Spinal cord (tissue), 9 donors: ENCODE measurements at regions not wholly inside any gene's neighbourhood (a gene's known extent, or its start where the extent isn't known, plus 50 kb on each side); places are given as distances from the start of the nearest gene placed in this dataset.
A peak's percentile ranks its signal among the peaks of the same experiment; 100 is the strongest.
"Not testable (repeated sequence)": the region's sequence is repeated elsewhere in the genome, so short reads cannot be mapped to it uniquely, and the experiment has no call there.

Source experiments
- DNase-seq, 6 donors: peaks; one replicate each; pipeline versions ENCODE4 v3.0.0 to v3.0.0-alpha.2; 2013 to 2015; ENCODE audit warnings: low spot score in 6 of 6, low read depth in 4 of 6
- H3K27ac ChIP-seq: one replicate; pipeline ENCODE4 v1.5.1; 2013; ENCODE audit warnings: low read depth, low read length, control low read depth
- H3K27me3 ChIP-seq: one replicate; pipeline ENCODE4 v1.6.1; 2013; ENCODE audit warnings: low read length; ENCODE audit not compliant: control insufficient read depth, insufficient read depth
- H3K36me3 ChIP-seq: one replicate; pipeline ENCODE4 v1.6.1; 2013; ENCODE audit warnings: low read length; ENCODE audit not compliant: control insufficient read depth, insufficient read depth
- H3K4me1 ChIP-seq: one replicate; pipeline ENCODE4 v1.6.1; 2013; ENCODE audit warnings: low read length; ENCODE audit not compliant: control insufficient read depth, insufficient read depth
- H3K4me3 ChIP-seq: one replicate; pipeline ENCODE4 v1.5.1; 2013; ENCODE audit warnings: low read depth, low read length, control low read depth
- H3K9me3 ChIP-seq: one replicate; pipeline ENCODE4 v1.6.1; 2013; ENCODE audit warnings: low read length; ENCODE audit not compliant: control insufficient read depth, insufficient read depth
- WGBS: methylation state at CpG from one replicate; pipeline ENCODE4 v1.1.5; 2013; ENCODE audit warnings: missing lambda C conversion rate; ENCODE audit not compliant: insufficient coverage; 5-methylcytosine and 5-hydroxymethylcytosine counted together
- donor health status: healthy.

DNA sequence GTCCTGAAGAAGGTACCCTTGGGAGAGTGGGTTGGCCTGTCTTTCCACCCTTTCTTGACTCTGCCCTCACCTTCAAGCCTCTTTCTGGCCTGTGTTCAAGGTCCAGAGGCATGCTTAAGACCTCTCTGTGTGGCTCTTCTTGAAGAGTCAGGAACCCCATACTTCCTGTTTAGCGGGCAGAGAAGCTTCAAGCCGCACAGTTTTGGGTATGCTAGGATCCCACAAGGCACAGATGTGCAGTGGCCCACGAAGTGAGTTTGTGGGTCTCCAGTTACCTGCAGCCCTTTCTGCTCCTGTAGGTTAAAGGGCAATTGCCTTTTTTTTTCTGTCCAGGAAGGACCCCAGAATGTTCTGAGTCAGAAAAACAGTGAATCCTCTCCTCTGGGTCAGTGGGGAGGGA is 87.4 kb upstream of the FCGR1A start:
- not testable (repeated sequence) for H3K36me3 ChIP-seq, H3K4me1 ChIP-seq, H3K4me3 ChIP-seq, DNase-seq, H3K9me3 ChIP-seq, H3K27me3 ChIP-seq, H3K27ac ChIP-seq
- no CpG with 5 or more reads among the region's 3 CpGs for WGBS

DNA sequence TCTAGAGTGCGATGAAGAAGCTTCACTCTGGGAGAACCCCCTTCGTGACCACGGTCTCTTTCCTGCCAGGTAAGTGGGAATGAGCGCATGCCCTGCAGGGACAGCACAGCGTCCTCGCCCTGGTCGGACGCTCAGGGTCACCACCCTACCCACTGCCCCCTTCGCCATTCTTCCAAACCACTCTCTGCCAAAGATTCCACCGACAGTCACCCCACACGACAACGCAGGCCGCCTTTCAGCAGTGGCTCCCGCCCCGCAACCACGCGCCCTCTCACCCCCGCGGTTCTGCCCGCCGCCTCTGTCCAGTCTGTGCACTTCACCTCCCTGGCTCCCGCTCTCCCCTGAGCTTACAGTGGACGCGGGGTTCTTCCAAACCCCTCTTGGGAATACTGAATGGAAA is 82.3 kb upstream of the FCGR1A start:
- H3K36me3 ChIP-seq, H3K27me3 ChIP-seq, H3K9me3 ChIP-seq, H3K27ac ChIP-seq, H3K4me3 ChIP-seq, H3K4me1 ChIP-seq, DNase-seq: not testable (repeated sequence)
- no CpG with 5 or more reads among the region's 24 CpGs for WGBS

DNA sequence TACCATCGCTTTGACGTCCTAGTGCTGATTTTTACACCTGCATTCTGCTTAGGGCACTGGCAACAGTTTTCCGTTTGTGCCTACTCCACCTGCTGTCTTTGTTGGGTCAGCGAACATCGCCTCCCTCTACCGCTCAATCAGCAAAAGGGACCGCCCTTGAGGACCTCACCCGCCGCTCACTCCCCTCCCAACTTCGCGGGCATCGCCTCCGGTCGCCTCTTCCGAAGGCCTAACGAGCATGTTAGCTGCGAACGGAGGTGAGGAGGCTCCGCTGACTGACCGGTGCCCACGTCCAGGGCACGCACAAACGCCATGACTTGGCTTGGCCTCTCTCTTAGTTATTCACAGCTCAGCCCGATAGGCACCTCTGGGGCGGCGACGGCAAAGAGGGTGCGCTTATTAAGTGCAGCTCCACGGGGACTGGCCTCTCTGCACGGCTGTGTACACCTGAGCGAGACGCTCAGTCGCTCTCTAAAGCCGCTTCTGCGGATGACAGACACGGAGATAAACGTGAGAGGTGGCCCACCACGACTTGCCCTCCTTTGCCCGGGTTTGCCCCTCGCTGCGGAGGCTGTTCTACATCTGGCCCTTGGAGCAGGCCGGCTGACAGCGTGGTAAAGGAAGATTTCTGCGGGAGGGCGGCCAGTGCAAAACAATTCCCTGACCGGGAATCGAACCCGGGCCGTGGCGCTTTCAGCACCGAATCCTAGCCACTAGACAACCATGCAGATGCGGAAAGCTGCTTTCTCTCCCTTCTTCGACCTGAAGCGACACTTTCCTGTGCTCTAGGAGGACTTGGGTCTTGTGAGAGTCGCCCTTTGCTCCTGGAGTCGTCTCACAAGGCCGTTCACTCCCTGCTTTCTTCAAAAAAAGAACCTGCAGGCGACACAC is 81.6 kb upstream of the FCGR1A start:
- H3K27me3 ChIP-seq, DNase-seq, H3K4me1 ChIP-seq, H3K4me3 ChIP-seq, H3K27ac ChIP-seq, H3K36me3 ChIP-seq, H3K9me3 ChIP-seq: not testable (repeated sequence)
- WGBS: no CpG with 5 or more reads among the region's 58 CpGs

DNA sequence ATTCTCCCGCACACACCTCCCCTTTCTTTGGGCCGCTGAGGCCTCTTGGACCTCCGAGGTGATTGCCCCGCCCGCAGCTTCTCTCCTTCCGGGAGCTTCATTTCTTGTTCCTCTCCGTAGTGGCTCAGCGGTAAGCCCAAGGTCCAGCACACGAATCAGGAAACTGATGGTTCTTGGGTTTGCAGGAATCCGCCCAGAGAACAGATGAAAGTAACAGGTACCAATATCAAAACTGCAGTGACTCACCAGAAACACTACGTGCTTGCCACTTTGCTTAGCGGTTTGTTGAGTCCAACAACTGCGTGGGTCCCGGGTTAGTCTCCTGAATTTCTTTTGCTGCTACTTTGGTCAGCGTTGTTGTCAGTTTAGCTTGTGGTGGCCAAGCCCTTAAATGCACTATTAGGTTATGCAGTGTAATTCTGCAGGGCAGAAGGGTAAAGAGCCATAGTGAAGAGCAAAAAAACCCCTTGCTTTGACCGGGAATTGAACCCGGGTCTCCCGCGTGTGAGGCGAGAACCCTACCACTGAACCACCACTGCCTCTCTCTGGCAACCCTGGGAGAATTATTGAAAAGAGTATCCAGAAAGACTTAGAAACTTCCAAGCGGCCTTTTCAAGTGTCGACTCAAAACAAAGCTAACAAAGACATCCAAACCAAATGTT is 74.2 kb upstream of the FCGR1A start:
- H3K4me3 ChIP-seq, H3K9me3 ChIP-seq, H3K27me3 ChIP-seq, H3K4me1 ChIP-seq, H3K36me3 ChIP-seq, H3K27ac ChIP-seq: not testable (repeated sequence)
- DNase-seq: peak; percentile 7 to 97 (median 64)
- no CpG with 5 or more reads among the region's 22 CpGs for WGBS

DNA sequence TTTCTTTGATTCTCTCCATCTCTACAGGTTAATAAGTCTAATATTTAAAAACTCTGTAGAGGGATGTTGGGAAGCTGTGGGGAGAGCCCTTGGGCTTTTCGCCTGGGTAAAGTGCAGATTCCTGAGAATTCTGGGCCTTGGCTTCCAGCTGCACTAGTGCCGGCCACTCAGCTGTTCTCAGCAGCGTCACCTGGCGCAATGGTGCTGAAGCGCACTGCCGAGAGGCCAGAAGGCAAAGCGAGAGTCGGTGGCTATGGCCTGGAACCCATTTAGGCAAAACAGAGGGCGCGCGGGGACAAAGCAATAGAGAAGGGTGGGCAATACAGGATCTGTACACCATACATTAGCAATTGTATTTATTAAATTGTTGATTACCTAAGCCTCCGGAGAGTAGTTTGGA is 70.8 kb upstream of the FCGR1A start:
- H3K9me3 ChIP-seq, H3K27me3 ChIP-seq, H3K36me3 ChIP-seq, DNase-seq, H3K4me3 ChIP-seq, H3K4me1 ChIP-seq, H3K27ac ChIP-seq: not testable (repeated sequence)
- WGBS: no CpG with 5 or more reads among the region's 12 CpGs

DNA sequence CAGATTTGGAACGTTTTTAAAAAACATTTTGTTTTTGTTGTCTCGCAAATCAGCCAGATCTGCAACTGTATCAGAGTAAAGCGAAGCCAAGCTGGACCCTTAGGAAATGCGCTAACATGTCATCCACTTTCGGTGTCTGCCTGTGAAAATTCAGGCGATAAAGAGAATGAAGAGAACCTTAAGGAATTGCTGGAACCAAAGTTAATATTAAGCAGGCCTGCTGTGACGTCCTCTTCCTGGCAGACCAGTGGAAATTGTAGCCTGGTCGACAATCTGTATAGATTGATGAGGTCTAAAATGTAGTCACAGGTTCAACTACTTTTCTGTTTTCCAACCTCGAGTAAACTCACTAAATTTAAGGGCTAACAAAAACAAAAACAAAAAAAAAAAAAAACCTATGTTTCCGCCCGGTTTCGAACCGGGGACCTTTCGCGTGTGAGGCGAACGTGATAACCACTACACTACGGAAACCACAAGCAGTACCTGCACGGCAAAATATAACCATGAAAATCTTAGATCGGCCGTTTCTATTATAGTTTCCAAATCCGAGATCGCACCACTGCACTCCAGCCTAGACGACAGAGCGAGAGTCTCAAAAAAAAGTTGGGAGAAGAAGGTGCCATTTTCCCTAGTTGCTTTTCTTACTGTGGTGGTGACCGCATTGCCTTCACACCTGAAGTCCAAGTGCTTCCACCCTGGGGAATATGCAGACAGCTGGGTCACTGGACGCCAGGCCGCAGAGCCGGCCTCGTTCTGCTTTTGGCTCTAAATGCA is 70.2 kb upstream of the FCGR1A start:
- peak; percentile 9 to 95 (median 62) for DNase-seq

DNA sequence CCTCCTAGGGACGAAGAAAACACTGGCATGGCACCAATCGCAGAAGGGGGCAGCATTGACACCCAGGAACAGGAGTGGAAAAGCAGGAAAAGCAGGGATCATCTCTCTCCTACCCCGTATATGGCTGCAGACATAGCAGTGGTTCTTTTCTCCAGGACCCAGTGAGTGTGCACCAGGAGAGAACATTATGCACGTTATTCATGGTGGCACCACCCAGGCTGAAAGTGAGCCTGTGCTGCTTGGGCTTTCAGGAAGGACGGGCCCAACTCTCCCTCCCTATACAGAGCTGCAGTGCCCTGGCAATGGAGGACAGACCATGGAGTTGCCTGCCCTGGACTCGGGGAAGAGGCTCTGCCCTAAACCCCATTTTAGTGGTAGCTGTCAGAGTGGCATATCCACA is 69.0 kb upstream of the FCGR1A start:
- not testable (repeated sequence) for DNase-seq, H3K4me3 ChIP-seq, H3K4me1 ChIP-seq, H3K36me3 ChIP-seq, H3K27ac ChIP-seq, H3K9me3 ChIP-seq, H3K27me3 ChIP-seq
- no CpG with 5 or more reads among the region's 6 CpGs for WGBS

More for the DNA sequence above, 70.2 kb upstream of the FCGR1A start:
- H3K4me1 ChIP-seq, H3K9me3 ChIP-seq, H3K36me3 ChIP-seq, H3K27me3 ChIP-seq, H3K27ac ChIP-seq: not testable (repeated sequence)
- H3K4me3 ChIP-seq: peak overlapping the region; percentile 16
- WGBS: 19% methylated on average over 12 of the region's 30 CpGs

DNA sequence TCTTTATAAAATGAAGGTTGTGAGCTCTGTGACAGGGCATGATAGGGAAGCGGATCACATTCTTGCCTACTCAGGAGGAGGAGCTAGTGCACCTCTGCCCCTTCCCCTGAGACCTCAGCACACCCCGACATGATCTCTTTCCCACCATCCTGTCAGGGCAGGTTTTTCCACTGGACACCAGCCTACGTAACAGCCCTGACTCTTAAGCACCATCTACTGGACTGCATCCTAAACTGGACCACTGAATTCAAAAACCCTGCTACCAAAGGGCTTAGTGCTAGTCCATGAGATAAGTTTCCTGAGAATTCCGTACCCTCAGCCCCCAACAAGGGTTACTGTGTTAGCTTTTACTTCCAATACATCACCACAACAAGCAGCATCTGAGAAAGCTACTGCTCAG is 68.5 kb upstream of the FCGR1A start:
- not testable (repeated sequence) for H3K27me3 ChIP-seq, H3K27ac ChIP-seq, H3K9me3 ChIP-seq, H3K4me3 ChIP-seq, DNase-seq, H3K36me3 ChIP-seq, H3K4me1 ChIP-seq
- no CpG with 5 or more reads among the region's 4 CpGs for WGBS

DNA sequence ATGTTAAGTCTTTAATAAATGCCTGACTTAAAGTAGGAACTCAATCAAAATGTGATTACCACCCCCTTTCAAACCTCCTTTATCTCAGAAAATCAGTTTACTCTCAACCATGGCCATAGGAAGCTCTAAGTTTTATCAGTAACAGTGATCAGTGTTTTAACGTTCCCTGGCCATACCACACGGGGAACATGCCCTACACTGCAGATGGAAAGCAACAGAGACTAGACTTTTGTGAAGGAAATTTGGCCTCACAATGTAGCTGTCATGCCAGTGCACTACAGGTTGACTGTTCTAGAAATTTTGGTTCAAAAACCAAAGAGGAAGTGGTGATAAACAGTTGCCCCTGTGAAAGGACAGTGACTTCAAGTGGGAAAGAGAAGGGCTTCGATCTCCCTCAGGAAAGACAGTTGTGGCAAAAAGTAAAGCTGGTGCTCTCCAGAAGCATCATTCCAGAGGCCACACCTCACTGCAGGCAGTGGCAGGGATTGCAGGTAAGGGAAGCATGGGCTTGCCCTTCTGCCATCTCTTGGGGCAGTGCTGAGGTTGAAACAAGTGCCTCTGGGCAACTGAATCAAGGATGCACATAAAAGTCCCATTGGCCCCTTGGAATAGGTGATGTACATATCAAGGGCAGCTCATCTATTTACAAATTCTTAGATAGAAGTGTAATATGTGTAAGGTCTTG is 57.7 kb upstream of the FCGR1A start:
- not testable (repeated sequence) for H3K9me3 ChIP-seq, H3K4me1 ChIP-seq, DNase-seq, H3K27me3 ChIP-seq, H3K36me3 ChIP-seq, H3K27ac ChIP-seq, H3K4me3 ChIP-seq
- no CpG with 5 or more reads among the region's 3 CpGs for WGBS
